ENCODE measurements at regions not wholly inside any gene's neighbourhood (a gene's known extent, or its start where the extent isn't known, plus 50 kb on each side); places are given as distances from the start of the nearest gene placed in this dataset.

DNA sequence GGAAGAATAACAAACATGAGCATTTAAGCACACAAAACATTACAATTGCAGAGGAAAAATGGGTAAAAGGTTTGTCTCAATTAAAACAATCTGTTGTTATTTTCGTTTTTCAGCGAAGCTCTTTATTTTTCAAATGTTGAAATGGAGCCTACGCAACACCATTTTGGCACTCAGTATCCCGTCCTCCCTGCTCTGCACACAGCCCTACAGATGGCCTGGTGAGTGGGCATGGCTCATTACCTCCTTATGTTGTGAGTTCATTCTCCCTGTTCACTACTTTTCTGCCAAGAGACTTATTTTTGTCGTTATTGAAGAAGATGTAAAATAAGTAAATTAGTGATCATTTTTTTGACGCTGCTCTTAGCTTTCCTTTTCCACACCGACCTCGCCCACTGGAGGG, 167.8 kb upstream of the CXCL12 start:
- Mint-ChIP-seq H3K27me3 (ENCODE audit: insufficient read depth, unreplicated experiment) (peaks cover 9% of the 10 kb centered on the region), H3K4me3 (ENCODE audit: unreplicated experiment) (no peak overlapping the region), H3K27ac (ENCODE audit: unreplicated experiment) (no peak overlapping the region), H3K36me3 (ENCODE audit: insufficient read depth, unreplicated experiment) (no peaks in the 10 kb centered on the region), H3K4me1 (ENCODE audit: low read depth, unreplicated experiment) (no peaks in the 10 kb centered on the region), H3K9me3 (ENCODE audit: unreplicated experiment) (peaks cover 28% of the 10 kb centered on the region)
- no peak overlapping the region for H3K4me3 ChIP-seq (ENCODE audit: low read depth, low read length)
- no TSS peak for BruUV-seq (replicated peaks)
- ChIA-PET POLR2A (no interaction called here), CTCF (interaction anchor here (1.0 kb wide), 1 partner anchor 372 kb away, joined by 3 read pairs; no protein-coding TSS in a partner anchor)
- intact Hi-C loops (cut with micrococcal nuclease; ENCODE audit: unreplicated experiment): no loop called here
- H3K27me3 ChIP-seq (replicated peaks; ENCODE audit: control insufficient read depth, insufficient read depth, low read length): no peaks in the 10 kb centered on the region
- no peak for DNase-seq
- peaks cover 6% of the 10 kb centered on the region for H3K9me3 ChIP-seq
- H3K4me1 ChIP-seq: no peaks in the 10 kb centered on the region
- TF ChIP-seq, protein P1, sequence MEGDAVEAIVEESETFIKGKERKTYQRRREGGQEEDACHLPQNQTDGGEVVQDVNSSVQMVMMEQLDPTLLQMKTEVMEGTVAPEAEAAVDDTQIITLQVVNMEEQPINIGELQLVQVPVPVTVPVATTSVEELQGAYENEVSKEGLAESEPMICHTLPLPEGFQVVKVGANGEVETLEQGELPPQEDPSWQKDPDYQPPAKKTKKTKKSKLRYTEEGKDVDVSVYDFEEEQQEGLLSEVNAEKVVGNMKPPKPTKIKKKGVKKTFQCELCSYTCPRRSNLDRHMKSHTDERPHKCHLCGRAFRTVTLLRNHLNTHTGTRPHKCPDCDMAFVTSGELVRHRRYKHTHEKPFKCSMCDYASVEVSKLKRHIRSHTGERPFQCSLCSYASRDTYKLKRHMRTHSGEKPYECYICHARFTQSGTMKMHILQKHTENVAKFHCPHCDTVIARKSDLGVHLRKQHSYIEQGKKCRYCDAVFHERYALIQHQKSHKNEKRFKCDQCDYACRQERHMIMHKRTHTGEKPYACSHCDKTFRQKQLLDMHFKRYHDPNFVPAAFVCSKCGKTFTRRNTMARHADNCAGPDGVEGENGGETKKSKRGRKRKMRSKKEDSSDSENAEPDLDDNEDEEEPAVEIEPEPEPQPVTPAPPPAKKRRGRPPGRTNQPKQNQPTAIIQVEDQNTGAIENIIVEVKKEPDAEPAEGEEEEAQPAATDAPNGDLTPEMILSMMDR (IDR thresholded peaks at IDR 0.05; ENCODE audit: insufficient read depth in 1 of 2, low read depth in 1 of 2, low read length in 1 of 2, severe bottlenecking in 1 of 2, unreplicated experiment in 1 of 2): no peak
- H3K36me3 ChIP-seq (ENCODE audit: control insufficient read depth, insufficient read depth, low read length): no peaks in the 10 kb centered on the region

DNA sequence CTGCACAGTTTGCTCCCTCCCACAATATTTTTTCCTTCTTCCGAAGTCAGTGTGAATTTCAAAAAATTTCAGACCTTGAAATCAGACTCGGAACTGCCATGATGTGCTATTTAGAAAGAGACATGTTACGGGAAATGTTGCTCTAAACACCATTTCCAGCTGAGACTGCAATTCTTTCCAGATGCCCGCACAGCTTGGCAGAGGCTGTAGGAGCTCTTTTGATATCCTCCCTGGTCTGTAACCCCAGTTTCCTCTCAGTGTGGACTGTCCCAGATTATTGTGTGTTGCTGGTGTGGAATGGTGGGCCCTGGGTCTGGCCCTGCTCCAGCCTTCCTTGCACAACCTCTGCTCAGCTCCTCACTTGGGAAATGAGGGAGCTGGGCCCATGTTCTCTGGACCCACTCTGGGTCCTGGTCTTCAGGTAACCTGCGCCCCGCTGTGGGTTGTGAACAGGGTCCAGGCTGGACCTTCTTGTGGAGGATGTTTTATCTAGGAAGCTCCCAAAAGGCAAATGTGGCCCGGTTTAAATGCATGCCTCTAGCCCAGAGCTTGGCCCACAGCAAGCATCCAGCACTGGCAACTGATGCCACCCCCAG, 172.8 kb upstream of the CXCL12 start:
- Histone ChIP-seq H3K4me1 (no peaks in the 10 kb centered on the region), H3K9me3 (no peaks in the 10 kb centered on the region)

DNA sequence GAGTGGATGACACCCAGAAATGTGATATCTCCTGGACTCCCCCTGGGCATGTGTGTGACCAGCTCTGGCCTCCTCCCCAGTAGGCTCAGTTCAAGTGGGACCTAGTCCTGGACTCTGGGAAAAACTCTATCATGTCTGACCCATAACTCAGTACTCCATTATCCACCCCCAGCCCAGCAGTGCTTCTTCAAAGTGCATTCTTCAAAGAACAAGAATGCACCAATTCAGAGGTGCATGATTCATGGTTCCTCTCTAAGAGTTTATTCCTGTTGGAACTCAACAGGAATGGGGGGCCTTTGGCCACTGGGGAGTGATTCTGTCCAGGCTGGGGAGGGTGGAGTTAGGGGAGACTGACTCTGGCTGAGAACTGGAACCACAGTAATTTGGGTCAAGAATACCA, 173.6 kb upstream of the CXCL12 start:
- POLR2A ChIA-PET: no interaction called here
- H3K9me3 Mint-ChIP-seq (ENCODE audit: unreplicated experiment): no peaks in the 10 kb centered on the region
- Histone ChIP-seq H3K36me3 (ENCODE audit: control insufficient read depth, insufficient read depth, low read length) (no peaks in the 10 kb centered on the region), H3K27me3 (replicated peaks; ENCODE audit: control insufficient read depth, insufficient read depth, low read length) (no peaks in the 10 kb centered on the region), H3K4me3 (ENCODE audit: low read depth, low read length) (no peak overlapping the region), H3K9me3 (no peaks in the 10 kb centered on the region), H3K4me1 (no peaks in the 10 kb centered on the region)
- BruUV-seq (replicated peaks): no TSS peak
- TF ChIP-seq, protein P1 (IDR thresholded peaks at IDR 0.05; ENCODE audit: insufficient read depth in 1 of 2, low read depth in 1 of 2, low read length in 1 of 2, severe bottlenecking in 1 of 2, unreplicated experiment in 1 of 2): no peak
- DNase-seq: no peak
- intact Hi-C loops (cut with micrococcal nuclease; ENCODE audit: unreplicated experiment): no loop called here
- CTCF ChIA-PET: no interaction called here
- H3K27me3 Mint-ChIP-seq (ENCODE audit: insufficient read depth, unreplicated experiment): peaks cover 23% of the 10 kb centered on the region
- no peaks in the 10 kb centered on the region for H3K4me1 Mint-ChIP-seq (ENCODE audit: low read depth, unreplicated experiment)
- H3K4me3 Mint-ChIP-seq (ENCODE audit: unreplicated experiment): no peak overlapping the region
- H3K27ac Mint-ChIP-seq (ENCODE audit: unreplicated experiment): no peak overlapping the region
- no peaks in the 10 kb centered on the region for H3K36me3 Mint-ChIP-seq (ENCODE audit: insufficient read depth, unreplicated experiment)

More for the DNA sequence above, 172.8 kb upstream of the CXCL12 start:
- POLR2A ChIA-PET: no interaction called here
- BruUV-seq (replicated peaks): no TSS peak
- Mint-ChIP-seq H3K4me1 (ENCODE audit: low read depth, unreplicated experiment) (no peaks in the 10 kb centered on the region), H3K27ac (ENCODE audit: unreplicated experiment) (no peak overlapping the region), H3K36me3 (ENCODE audit: insufficient read depth, unreplicated experiment) (no peaks in the 10 kb centered on the region), H3K27me3 (ENCODE audit: insufficient read depth, unreplicated experiment) (peaks cover 26% of the 10 kb centered on the region), H3K9me3 (ENCODE audit: unreplicated experiment) (no peaks in the 10 kb centered on the region), H3K4me3 (ENCODE audit: unreplicated experiment) (no peak overlapping the region)
- Histone ChIP-seq H3K4me3 (ENCODE audit: low read depth, low read length) (no peak overlapping the region), H3K27me3 (replicated peaks; ENCODE audit: control insufficient read depth, insufficient read depth, low read length) (no peaks in the 10 kb centered on the region), H3K36me3 (ENCODE audit: control insufficient read depth, insufficient read depth, low read length) (no peaks in the 10 kb centered on the region)
- intact Hi-C loops (cut with micrococcal nuclease; ENCODE audit: unreplicated experiment): no loop called here
- TF ChIP-seq, protein P1 (IDR thresholded peaks at IDR 0.05; ENCODE audit: insufficient read depth in 1 of 2, low read depth in 1 of 2, low read length in 1 of 2, severe bottlenecking in 1 of 2, unreplicated experiment in 1 of 2): no peak
- CTCF ChIA-PET: no interaction called here
- DNase-seq: no peak

Data from Caco-2 (cell line).